HG03280 (cell line): ENCODE measurements at regions not wholly inside any gene's neighbourhood (a gene's known extent, or its start where the extent isn't known, plus 50 kb on each side); places are given as distances from the start of the nearest gene placed in this dataset.
"Not testable (repeated sequence)": the region's sequence is repeated elsewhere in the genome, so short reads cannot be mapped to it uniquely, and the experiment has no call there.

ENCODE experiments used
- ATAC-seq: cut with Tn5 transposase; IDR thresholded peaks from one replicate; pipeline ENCODE4 v1.9.1; 2021; ENCODE audit warnings: mild to moderate bottlenecking, moderate library complexity; ENCODE audit not compliant: unreplicated experiment

GRCh38 chr6:85236636-85237035 lies 213.2 kb upstream of the NT5E start:
- no peak for ATAC-seq

DNA sequence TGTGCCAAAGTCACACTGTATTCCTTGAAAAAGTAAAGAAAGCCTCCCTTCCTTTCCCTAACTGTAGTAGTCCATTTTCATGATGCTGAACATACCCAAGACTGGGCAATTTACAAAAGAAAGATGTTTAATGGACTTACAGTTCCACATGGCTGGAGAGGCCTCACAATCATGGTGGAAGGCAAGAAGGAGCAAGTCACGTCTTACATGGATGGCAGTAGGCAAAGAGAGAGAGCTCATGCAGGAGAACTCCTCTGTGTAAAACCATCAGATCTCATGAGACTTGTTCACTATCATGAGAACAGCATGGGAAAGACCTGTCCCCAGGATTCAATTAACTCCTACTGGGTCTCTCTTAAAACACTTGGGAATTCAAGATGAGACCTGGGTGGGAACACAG lies 222.5 kb upstream of the NT5E start:
- not testable (repeated sequence) for ATAC-seq

DNA sequence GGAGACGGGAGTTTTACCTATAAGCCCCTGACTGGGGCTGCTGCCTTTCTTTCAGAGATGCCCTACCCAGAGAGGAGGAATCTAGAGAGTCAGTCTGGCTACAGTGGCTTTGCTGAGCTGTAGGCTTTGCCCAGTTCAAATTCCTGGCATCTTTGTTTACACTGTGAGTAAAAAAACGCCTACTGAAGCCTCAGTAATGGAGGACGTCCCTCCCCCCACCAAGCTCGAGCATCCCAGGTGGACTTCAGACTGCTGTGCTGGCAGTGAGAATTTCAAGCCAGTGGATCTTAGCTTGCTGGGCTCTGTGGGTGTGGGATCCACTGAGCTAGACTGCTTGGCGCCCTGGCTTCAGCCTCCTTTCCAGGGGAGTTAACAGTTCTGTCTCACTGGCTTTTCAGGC lies 237.1 kb upstream of the NT5E start:
- not testable (repeated sequence) for ATAC-seq

GRCh38 chr6:85195243-85195642 lies 254.6 kb upstream of the NT5E start:
- ATAC-seq = no peak

GRCh38 chr6:85193339-85193738 lies 256.5 kb upstream of the NT5E start:
- ATAC-seq = no peak

GRCh38 chr6:85192596-85192995 lies 257.3 kb upstream of the NT5E start:
- ATAC-seq = no peak

DNA sequence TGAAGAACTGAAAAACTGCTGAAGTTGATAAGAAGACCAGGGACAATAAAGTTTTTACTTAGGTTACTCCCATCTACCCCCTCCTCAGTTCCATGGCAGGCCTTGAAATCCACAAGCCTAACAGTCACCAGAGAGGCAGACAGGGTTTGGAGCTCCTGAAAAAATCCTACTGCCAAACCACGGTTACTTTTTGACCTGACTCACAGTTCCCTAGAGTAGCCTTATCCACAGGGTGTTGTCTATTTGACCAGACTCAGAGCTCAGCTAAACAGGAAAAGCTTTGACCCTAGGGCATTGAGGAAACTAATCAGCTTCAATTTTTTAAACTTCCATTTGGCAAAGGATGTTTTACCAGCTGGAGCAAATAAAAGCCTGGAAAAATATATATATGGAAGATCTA lies 257.7 kb upstream of the NT5E start:
- no peak for ATAC-seq

DNA sequence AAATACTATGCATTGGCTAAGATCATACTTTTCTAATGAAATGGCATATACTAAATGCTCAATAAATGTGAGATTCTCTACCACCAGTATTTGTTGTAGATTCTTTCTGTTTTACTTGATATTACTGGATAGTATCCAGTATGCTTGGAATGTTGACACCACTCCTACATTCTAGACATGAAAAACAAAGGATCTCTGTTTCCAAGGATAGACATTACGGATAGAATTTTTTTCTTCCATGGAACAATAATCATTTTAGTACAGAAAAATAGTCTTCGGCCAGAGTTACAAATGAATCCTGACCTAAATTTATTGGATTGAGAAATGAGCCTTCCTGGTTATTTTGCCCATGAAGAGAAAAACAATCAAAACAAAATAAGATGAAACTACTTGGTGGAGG lies 258.2 kb upstream of the NT5E start:
- ATAC-seq = no peak

DNA sequence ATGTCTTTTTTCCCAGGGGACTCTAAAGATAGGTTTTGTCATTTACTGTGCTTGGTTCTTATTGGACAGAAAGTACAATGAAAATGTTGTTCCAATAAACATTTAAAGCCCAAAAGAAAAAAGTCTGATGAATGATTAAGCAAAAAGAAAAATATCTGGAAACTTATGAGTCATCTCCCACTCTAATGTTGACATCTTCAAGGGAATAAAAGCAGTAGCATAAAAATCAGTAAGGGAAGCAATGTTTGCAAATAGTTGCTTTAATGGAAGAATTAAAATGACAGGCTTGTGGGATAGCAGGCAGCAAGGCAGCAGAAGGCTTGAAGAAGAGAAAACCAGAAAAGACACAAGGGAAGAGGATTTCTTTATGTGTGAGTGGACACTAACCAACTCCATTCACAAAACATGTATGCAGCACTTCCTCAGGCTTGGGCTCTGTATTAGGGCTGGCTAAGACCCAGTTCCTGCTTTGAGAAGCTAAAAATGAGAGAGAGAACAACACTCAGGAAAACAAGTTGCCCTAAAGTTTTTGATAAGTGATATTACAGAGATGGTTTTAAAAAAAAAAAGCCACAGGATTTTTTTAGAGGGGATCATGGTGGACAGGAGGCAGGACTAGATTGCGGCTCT lies 263.2 kb upstream of the NT5E start:
- no peak for ATAC-seq

DNA sequence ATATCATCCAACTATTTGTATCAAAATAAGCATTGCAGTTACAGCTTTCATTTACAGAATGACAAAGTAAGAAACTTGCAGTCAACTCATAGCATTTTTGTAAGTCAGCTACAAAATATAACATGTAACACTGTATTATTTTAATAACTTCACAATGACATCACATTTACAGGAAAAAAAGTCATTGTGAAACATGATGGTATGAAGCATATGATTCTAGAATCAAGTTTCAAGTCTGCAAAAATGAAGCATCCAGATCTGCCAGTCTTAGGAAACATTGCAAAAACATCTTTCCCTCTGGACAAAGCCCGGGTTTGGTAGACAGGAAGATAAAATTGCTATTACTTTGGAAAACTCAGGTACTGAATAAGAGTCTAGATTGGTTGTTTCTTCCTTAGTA lies 263.9 kb upstream of the NT5E start:
- no peak for ATAC-seq

- no peak for ATAC-seq
These were observed 266.0 kb upstream of the NT5E start for GRCh38 chr6:85183841-85184240.

- ATAC-seq = no peak
These were observed 277.2 kb upstream of the NT5E start for GRCh38 chr6:85172705-85173104.

DNA sequence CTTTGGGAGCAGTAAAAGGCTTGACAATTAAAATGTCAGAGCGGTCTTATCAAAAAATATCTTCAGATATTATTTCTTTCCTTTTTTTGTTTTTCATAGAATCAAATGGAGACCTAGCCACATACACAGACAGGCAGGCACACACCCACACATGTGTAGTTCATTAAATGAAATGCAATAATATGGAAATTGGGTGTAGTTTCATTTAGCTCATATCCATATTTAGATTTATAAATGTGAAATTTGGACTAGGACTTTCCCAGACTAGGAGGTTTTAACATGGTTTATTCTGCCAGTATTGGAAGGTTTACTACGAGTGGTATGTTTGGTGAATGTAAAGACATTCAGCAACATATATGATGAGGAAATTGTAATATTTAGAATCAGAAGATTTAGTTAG lies 277.7 kb upstream of the NT5E start:
- no peak for ATAC-seq

DNA sequence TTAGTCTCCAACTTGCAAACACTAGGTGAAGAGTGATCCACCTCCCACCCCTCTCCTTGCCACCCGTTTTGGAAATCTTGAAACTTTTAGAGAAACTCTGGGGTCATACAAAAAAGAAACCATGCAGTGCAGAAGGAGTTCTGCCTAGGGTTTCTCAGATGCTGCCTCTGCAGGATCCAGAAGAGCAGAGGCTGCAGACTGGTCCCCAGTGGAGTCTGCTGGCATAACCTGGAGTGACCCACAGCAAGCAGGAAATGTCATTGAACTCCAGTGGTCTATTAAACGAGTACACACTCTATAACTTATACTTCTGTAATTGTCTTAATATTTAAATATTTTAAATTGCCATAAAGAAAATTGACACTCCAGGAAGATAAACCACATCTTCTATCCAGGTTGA lies 280.7 kb upstream of the NT5E start:
- no peak for ATAC-seq

DNA sequence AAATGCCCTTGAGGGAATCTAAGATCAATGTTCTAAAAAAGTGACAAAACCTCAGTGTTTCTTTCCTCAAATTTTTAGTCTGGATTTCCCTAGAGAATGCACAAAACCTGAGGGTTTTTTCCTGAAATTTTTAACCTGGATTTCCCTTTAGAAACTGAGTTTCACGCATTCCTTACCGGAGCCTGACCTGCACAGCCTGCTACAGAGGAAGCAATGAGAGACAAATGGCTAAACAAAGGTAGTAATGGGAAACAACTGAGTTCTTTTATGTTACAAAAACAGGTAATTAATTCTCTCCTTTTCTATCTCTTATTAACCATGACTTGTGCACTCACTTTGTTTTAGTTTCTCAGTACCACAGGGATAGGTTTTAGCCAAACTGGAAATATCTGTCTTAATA lies 281.7 kb upstream of the NT5E start:
- no peak for ATAC-seq

DNA sequence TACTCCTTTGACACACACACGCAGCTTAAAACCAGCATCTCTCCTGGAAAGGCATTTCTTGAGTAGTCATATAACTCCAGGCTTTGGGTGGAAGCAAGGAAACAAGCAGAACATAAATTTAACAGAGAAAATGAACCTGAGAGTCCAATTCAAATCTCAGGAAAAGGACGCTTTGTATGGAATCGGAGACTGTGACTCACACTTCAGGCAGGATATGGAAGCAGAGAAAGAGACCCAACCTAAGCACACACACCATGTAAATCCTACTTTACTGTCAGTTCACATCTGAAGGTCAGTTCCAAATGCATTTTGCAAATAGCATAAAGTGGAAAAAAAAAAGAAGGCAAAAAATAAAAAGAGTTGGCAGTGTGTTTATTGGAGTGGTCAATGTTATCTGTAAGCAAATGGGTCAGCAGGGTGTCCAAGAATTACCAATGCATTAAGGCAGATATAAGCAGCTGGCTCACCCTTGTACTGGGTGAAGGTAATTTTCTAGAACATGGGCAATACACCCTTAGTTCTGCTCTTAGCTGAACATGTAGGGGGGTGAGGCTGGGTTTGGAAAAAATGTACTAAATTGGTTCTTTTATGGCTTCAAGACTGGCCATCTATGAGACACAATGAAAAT lies 283.7 kb upstream of the NT5E start:
- no peak for ATAC-seq

DNA sequence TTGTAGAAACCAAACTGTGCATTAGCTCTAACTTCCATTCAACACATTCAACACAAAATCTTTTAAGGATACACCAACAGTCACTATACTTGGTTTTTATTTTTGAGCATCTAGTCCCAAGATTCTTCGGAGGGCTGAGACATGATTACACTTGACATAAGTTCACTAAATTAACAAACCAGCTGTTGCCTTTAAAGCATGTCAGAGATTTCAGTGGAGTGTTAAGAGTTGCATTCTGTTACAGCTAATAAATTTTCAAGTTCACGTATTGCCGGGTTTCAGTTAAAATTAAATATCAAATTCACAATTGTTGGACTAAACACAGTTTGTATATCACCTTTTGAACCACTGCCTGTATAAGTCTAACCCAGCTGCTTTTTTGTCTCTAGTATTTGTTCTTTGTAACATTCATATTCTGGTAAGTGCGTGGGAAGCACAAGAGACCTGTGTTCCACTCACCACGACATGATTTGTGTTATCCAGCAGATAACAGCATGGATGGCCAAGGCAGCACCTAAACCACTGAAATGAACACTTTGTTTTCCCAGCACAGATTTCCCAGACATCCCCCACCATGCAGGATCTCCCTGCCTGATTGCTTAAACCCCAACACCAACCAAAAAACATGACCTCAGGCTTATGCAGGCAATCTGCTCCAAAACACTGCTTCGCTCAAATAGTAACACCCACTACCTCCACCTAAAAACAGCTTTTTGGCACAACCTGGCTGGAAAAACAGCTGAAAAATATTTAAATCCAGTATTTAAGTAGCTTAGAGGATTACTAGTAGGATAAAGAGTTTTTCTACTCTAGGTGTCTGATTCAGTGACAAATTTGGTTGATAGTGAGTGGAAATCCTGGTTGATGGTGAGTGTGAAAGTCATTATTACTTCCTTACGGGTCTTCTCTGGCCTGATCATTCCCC lies 286.5 kb upstream of the NT5E start:
- no peak for ATAC-seq

GRCh38 chr6:85157311-85157710 lies 292.6 kb upstream of the NT5E start:
- ATAC-seq = no peak

DNA sequence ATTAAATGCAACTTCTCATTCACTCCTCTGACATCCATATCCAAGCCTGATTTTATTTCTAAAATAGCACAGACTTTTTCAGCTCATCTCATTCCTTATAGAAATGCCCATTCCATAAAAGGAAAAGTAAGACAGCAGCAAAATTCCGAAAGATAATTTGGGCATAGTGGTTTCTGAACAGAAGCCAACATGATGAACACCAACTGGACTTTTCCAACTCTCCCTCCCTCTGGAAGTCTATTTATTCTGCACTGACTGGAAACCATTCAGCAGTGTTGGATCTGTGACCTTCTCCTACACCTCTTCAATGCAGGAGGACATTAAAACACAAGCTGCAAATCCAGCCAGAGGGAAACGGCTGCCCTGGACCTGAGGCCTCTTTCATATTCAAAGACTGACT lies 306.2 kb upstream of the NT5E start:
- ATAC-seq = no peak

DNA sequence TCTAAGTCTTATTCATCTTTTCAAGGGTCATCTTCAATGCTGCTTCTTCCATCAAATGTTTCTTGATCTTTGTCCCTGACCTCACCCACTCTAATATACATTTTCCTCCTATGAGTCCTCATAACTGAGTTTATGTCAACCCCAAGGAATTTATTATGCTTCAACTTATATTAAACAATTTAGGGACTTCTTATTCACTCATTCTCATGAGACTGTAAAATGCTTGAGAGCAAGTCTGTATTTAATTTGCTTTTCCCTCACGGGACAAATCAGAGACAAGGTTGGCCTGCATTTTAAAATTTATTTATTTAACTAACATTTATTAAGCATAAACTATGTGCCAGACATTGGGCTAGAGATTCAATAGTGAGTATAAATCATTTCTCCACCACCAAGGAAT lies 312.0 kb upstream of the NT5E start:
- ATAC-seq = no peak

DNA sequence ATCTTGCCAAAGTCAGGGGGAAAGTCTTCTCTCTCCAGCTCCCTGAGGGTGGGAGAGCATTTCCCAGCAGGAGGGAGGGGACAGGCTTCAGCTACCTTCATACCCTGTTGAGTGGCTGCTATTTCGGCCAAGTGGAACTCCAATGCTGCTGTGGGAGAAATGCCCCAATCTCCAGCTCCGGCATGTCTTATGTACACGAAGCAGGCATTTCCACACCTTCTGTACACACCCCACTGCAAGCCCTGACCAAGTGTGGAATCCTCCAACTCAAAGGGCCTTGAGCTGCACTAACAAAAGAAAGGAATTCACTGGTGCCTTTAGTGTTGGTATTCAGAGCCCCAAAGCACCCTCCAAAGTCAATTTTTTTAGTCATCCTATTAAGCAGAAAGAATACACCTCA lies 313.6 kb upstream of the NT5E start:
- no peak for ATAC-seq
